VCaP (cell line): ENCODE measurements at regions not wholly inside any gene's neighbourhood (a gene's known extent, or its start where the extent isn't known, plus 50 kb on each side); places are given as distances from the start of the nearest gene placed in this dataset.

Source experiments
- H3K27ac ChIP-seq: fragments of 450-650 bp; 2 replicates; pipeline ENCODE4 v1.5.1; 2017
- TF ChIP-seq, protein P1 (sequence below): fragments of 450-650 bp; conservative IDR thresholded peaks from 2 replicates; pipeline ENCODE4 v1.5.1; 2017; ENCODE audit warnings: mild to moderate bottlenecking, moderate library complexity

GRCh38 chr5:143715616-143716015, 96.3 kb upstream of the HMHB1 start:
- H3K27ac ChIP-seq: no peak overlapping the region
- TF ChIP-seq, protein P1, sequence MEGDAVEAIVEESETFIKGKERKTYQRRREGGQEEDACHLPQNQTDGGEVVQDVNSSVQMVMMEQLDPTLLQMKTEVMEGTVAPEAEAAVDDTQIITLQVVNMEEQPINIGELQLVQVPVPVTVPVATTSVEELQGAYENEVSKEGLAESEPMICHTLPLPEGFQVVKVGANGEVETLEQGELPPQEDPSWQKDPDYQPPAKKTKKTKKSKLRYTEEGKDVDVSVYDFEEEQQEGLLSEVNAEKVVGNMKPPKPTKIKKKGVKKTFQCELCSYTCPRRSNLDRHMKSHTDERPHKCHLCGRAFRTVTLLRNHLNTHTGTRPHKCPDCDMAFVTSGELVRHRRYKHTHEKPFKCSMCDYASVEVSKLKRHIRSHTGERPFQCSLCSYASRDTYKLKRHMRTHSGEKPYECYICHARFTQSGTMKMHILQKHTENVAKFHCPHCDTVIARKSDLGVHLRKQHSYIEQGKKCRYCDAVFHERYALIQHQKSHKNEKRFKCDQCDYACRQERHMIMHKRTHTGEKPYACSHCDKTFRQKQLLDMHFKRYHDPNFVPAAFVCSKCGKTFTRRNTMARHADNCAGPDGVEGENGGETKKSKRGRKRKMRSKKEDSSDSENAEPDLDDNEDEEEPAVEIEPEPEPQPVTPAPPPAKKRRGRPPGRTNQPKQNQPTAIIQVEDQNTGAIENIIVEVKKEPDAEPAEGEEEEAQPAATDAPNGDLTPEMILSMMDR: no peak

DNA sequence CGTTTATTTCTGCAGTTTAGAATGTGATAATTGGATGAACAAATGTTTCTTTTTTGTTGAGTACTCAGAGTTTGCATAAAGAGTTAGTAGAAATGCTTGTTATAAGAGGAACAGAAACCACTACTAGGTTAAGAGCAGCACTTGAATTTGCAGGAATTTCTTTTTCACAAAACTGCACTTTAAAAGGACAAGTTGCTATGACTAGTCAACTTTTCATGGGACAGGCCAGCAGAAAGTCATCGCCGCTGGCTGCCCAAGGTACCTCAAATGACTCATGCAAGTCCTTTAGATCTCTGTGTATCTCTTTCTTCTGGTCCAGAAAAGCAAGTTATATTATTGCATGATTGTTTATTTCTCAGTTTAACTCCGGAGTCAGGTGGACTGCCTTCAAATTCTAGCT, 97.3 kb upstream of the HMHB1 start:
- TF ChIP-seq, protein P1: no peak
- no peak overlapping the region for H3K27ac ChIP-seq

GRCh38 chr5:143713047-143714003, 98.6 kb upstream of the HMHB1 start:
- H3K27ac ChIP-seq: no peak overlapping the region

GRCh38 chr5:143708672-143709071, 103.3 kb upstream of the HMHB1 start:
- no peak overlapping the region for H3K27ac ChIP-seq
- TF ChIP-seq, protein P1: no peak

More at GRCh38 chr5:143713047-143714003, 98.6 kb upstream of the HMHB1 start:
- TF ChIP-seq, protein P1: no peak

- H3K27ac ChIP-seq: no peak overlapping the region
- TF ChIP-seq, protein P1: no peak
These were observed 104.2 kb upstream of the HMHB1 start for GRCh38 chr5:143707806-143708205.

- H3K27ac ChIP-seq: no peak overlapping the region
- TF ChIP-seq, protein P1: no peak
These were observed 106.6 kb upstream of the HMHB1 start for GRCh38 chr5:143705381-143705780.

GRCh38 chr5:143703659-143704058, 108.3 kb upstream of the HMHB1 start:
- TF ChIP-seq, protein P1: no peak
- H3K27ac ChIP-seq: no peak overlapping the region
